ENCODE measurements at regions not wholly inside any gene's neighbourhood (a gene's known extent, or its start where the extent isn't known, plus 50 kb on each side); places are given as distances from the start of the nearest gene placed in this dataset.

DNA sequence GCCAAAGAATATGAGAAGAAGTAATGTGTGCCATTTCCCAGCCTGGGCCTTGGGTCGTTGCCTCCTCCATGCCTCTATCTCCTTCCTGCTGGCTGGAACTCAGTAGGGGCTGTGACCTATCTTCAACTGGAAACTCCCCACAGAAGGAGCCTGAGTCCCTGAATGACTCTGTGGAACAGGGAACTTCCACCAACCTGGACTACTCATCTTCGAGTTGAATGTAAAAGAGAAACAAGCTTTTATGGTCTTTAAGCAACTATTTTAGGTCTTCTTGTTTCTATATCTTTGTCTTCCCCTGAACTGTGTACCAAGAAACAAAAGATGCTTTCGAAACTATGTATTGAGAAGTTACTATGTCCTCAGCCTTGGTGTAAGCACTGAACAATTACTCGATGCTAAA is 355.3 kb upstream of the NR2F2 start:
- TF ChIP-seq, protein P1, sequence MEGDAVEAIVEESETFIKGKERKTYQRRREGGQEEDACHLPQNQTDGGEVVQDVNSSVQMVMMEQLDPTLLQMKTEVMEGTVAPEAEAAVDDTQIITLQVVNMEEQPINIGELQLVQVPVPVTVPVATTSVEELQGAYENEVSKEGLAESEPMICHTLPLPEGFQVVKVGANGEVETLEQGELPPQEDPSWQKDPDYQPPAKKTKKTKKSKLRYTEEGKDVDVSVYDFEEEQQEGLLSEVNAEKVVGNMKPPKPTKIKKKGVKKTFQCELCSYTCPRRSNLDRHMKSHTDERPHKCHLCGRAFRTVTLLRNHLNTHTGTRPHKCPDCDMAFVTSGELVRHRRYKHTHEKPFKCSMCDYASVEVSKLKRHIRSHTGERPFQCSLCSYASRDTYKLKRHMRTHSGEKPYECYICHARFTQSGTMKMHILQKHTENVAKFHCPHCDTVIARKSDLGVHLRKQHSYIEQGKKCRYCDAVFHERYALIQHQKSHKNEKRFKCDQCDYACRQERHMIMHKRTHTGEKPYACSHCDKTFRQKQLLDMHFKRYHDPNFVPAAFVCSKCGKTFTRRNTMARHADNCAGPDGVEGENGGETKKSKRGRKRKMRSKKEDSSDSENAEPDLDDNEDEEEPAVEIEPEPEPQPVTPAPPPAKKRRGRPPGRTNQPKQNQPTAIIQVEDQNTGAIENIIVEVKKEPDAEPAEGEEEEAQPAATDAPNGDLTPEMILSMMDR (IDR thresholded peaks at IDR 0.05), result no peak
- TF ChIP-seq ZFX (IDR thresholded peaks at IDR 0.05; ENCODE audit: borderline replicate concordance), result no peak

All from 22Rv1 (cell line).